GM18907 (cell line): ENCODE measurements at regions not wholly inside any gene's neighbourhood (a gene's known extent, or its start where the extent isn't known, plus 50 kb on each side); places are given as distances from the start of the nearest gene placed in this dataset.

Source experiments
- ATAC-seq: cut with Tn5 transposase; IDR thresholded peaks from one replicate; pipeline ENCODE4 v1.9.1; 2021; ENCODE audit warnings: mild to moderate bottlenecking, moderate library complexity; ENCODE audit not compliant: unreplicated experiment

GRCh38 chrX:148354916-148355315 lies 145.5 kb upstream of the AFF2 start:
- ATAC-seq = no peak

- no peak for ATAC-seq
Observed at GRCh38 chrX:148361641-148362040, 138.8 kb upstream of the AFF2 start.

GRCh38 chrX:148363471-148364235 lies 136.8 kb upstream of the AFF2 start:
- no peak for ATAC-seq

GRCh38 chrX:148365233-148365632 lies 135.2 kb upstream of the AFF2 start:
- no peak for ATAC-seq

- ATAC-seq = no peak
Observed at GRCh38 chrX:148371291-148371690, 129.1 kb upstream of the AFF2 start.

- ATAC-seq = no peak
Observed at GRCh38 chrX:148372925-148373324, 127.5 kb upstream of the AFF2 start.

GRCh38 chrX:148376342-148376741 lies 124.1 kb upstream of the AFF2 start:
- ATAC-seq = no peak

GRCh38 chrX:148380107-148380506 lies 120.3 kb upstream of the AFF2 start:
- no peak for ATAC-seq

- peak; percentile 97 for ATAC-seq
Observed at GRCh38 chrX:148380650-148381561, 119.5 kb upstream of the AFF2 start.

- peak; percentile 38 for ATAC-seq
Observed at GRCh38 chrX:148381603-148382002, 118.8 kb upstream of the AFF2 start.

- ATAC-seq = no peak
Observed at GRCh38 chrX:148382983-148383382, 117.4 kb upstream of the AFF2 start.

- no peak for ATAC-seq
Observed at GRCh38 chrX:148385471-148385870, 114.9 kb upstream of the AFF2 start.

- ATAC-seq = no peak
Observed at GRCh38 chrX:148389629-148390028, 110.8 kb upstream of the AFF2 start.

- no peak for ATAC-seq
Observed at GRCh38 chrX:148412006-148412405, 88.4 kb upstream of the AFF2 start.

GRCh38 chrX:148416142-148416541 lies 84.3 kb upstream of the AFF2 start:
- peak; percentile 53 for ATAC-seq

- no peak for ATAC-seq
Observed at GRCh38 chrX:148416931-148417330, 83.5 kb upstream of the AFF2 start.

- peak; percentile 82 for ATAC-seq
Observed at GRCh38 chrX:148417934-148418333, 82.5 kb upstream of the AFF2 start.

- no peak for ATAC-seq
Observed at GRCh38 chrX:148422526-148422925, 77.9 kb upstream of the AFF2 start.

- ATAC-seq = no peak
Observed at GRCh38 chrX:148424570-148424969, 75.8 kb upstream of the AFF2 start.

- no peak for ATAC-seq
Observed at GRCh38 chrX:148426467-148426866, 74.0 kb upstream of the AFF2 start.

- no peak for ATAC-seq
Observed at GRCh38 chrX:148441387-148441786, 59.0 kb upstream of the AFF2 start.

- ATAC-seq = no peak
Observed at GRCh38 chrX:148443216-148443615, 57.2 kb upstream of the AFF2 start.
